HT-29 (cell line): ENCODE measurements at regions not wholly inside any gene's neighbourhood (a gene's known extent, or its start where the extent isn't known, plus 50 kb on each side); places are given as distances from the start of the nearest gene placed in this dataset.

Source experiments
- DNase-seq: peaks from one replicate; pipeline ENCODE4 v3.0.0-alpha.2; 2015; ENCODE audit warnings: low spot score

DNA sequence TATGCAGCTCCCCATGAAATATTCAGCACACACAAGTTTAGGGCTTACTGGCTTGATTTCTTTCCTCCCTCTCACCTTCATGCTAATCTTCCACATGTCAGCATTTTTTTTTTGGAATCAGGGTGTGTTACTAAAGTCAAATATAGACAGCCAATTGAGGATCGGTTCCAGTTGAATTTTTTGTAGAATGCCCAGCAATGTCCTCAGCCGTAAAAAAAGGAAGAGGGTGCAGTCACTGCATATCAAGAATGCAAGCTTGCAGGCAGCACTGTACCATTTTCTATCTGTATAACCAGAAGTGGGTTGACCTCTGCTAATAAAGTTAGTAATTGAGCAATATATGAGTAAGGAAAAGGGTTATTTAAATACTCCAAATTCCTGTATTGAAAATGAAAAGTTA lies 51.4 kb upstream of the CHMP2B start:
- DNase-seq, result no peak

DNA sequence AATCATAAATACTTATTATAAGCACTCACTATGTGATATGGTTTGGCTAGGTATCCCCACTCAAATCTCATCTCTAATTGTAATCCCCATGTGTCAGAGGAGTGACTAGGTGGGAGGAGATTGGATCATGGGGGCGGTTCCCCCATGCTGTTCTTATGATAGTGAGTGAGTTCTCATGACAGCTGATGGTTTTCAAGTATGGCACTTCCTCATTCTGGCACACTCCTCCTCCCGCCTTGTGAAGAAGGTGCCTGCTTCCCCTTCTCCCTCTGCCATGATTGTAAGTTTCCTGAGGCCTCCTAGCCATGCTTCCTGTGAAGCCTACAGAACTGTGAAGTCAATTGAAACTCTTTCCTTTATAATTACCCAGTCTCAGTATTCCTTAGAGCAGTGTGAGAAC lies 53.3 kb upstream of the CHMP2B start:
- DNase-seq, result no peak

DNA sequence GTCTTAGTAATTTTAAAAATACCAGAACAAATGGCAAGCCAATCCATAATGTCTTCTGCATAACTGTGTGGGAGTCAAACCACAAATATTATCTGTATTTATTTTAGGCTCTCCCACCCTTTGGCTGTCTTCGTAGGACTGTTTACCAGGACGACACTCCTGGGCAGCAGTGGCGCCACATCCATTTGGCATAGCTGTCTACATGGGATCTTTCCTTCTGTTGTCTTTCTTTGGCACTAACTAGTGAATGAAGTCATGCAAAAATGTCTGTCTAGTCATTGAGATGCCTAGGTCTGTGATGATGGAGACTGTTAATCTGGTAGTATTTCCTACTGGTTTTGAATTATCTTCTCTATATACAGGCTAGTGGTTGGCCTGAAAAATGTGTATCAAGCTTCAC lies 54.0 kb upstream of the CHMP2B start:
- DNase-seq, result no peak

- peak; percentile 35 for DNase-seq
Measured at GRCh38 chr3:87167628-87168456, 59.3 kb upstream of the CHMP2B start.

DNA sequence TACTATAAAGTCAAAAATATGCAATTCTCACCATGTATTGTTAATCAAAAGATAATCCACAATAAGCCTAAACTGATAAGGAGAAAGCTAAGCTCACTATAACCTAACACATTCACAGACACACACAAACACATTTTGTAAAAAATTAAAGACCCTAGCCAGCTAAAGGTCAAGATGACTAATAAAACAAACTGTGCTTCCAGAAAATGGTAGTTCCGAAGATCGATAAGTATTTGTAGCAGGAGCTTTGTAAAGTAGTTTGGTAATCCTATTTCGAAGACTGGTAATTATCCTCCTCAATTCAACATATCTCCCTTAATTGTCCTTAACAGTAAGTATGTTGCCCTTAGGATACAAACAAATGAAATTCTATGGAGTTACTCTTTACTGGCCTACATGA lies 62.9 kb upstream of the CHMP2B start:
- no peak for DNase-seq

DNA sequence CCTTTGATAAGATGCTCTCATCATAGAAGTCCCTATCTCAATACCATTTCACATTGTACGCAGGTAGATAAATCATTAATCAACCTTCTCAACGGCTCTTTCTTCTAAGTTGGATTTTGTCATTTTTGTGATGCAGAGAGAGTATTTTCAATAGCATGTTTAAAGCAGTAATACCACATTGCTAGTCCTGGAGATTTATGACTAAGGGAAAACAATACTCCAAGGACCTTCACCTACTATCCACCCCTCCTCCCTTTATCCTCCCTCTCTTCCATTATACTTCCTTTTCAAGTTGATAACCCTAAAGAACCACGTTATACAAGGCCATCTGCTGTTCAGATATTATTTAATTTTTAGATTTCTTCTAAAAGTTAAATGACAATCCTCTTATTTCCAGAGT lies 65.3 kb upstream of the CHMP2B start:
- DNase-seq, result no peak

DNA sequence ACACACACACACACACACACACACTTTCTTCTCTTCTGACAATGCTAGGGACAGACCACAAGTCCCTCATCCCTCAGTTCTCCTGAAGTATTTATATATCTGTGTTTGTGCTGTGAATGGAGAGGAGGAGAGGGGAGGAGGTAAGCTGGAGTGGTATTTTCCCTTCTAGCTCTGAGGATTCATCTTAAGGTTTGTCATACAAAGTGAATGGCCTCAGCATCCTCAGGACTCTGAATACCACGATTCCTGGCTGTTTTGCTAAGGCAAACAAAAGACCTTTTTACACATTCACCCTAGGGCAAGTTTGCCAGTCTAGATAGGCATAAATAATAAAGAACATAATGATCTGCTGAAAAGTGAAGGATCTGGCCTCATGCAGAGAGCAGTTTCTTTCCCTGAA lies 65.7 kb upstream of the CHMP2B start:
- DNase-seq, result no peak

DNA sequence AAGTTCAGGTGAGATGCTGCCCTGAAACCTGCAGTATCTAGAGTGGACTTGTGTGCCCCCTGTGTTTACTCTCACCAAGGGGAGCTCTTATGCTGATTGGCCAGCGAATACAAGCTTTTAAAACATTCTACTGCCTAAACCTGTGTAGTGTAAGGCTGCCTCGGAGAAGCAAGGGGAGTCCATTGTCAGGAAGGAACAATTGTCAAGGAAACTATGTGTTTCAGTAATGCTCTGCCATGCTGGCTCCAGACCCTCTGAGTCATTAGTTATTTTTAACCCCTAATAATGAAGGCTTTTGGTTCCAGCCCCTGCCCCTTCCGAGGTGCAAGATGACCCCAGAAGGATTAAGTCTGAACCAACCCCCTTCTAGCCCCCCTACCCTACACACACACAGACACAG lies 66.1 kb upstream of the CHMP2B start:
- no peak for DNase-seq

DNA sequence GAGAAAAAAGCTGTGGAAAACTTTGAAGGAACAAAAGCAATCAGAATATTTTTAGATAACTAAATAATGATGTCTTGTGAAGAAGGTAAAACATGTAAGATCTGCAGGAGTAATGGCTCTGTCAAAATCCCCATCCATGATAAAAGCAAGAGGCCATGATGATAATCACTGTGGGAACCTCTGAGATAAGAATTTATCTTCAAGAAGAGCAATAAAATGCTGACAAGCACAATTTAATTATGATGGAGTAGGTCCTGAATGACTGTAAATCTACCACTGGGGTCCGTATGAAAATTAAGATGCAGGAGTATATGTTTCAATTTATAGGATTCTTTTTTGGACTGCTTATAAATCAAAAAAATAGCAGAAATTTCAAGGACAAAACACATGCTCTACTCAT lies 68.3 kb upstream of the CHMP2B start:
- no peak for DNase-seq

- no peak for DNase-seq
Measured at GRCh38 chr3:87148020-87148419, 79.1 kb upstream of the CHMP2B start.

GRCh38 chr3:87147562-87147961 lies 79.5 kb upstream of the CHMP2B start:
- DNase-seq, result no peak

DNA sequence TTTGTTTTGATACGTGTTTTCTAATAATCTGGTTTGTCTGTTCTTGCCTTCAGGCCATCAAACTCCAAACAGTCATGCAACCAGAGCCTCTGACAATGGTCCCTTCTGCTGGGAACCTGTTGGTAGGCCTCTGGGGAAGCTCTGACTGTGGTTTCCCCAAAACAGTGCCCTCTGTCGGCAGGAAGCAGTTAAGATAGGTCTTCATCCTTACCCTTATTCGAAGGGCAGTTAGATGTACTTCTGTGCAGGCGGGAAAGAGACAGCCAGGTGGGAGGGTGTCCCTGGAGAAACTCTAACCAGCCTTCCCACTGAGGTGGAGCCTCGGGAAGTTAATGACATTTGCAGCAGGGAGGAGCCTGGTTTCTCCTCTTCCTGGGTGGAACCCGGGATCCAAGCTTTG lies 81.6 kb upstream of the CHMP2B start:
- DNase-seq, result no peak

- no peak for DNase-seq
Measured at GRCh38 chr3:87136066-87136596, 91.0 kb upstream of the CHMP2B start.

GRCh38 chr3:87135412-87135811 lies 91.7 kb upstream of the CHMP2B start:
- no peak for DNase-seq

DNA sequence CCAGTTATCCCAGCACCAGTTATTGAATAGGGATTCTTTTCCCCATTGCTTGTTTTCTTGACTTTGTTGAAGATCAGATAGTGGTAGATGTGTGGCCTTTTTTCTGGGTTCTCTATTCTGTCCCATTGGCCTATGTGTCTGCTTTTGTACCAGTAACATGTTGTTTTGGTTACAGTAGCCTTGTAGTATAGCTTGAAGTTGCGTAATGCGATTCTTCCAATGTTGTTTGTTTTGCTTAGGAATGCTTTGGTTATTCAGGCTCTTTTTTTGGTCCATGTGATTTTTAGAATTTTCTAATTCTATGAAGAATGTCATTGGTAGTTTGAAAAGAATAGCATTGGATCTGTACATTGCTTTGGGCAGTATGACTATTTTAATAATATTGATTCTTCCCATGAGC lies 94.3 kb upstream of the CHMP2B start:
- no peak for DNase-seq

GRCh38 chr3:87128006-87128405 lies 99.1 kb upstream of the CHMP2B start:
- DNase-seq, result no peak

DNA sequence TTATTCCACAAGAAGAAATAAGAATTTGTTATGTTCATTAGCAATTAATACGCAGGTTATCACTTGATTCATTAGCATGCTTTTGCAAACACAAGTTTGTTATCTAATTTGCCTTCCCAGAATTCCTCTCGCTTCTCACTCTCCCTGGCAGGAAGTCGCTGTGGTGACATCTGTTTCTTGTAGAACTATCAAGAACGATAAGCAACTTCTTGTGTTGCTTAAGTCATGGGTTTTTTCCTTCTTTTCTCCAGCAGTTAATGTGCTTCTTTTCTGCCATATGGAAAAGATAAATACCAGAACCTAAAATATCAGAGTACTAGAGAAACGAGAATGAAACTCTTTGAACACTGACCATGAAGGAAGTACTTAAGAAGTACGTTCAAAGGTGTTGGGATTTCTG lies 99.8 kb upstream of the CHMP2B start:
- DNase-seq, result no peak

GRCh38 chr3:87126321-87126720 lies 100.8 kb upstream of the CHMP2B start:
- no peak for DNase-seq

DNA sequence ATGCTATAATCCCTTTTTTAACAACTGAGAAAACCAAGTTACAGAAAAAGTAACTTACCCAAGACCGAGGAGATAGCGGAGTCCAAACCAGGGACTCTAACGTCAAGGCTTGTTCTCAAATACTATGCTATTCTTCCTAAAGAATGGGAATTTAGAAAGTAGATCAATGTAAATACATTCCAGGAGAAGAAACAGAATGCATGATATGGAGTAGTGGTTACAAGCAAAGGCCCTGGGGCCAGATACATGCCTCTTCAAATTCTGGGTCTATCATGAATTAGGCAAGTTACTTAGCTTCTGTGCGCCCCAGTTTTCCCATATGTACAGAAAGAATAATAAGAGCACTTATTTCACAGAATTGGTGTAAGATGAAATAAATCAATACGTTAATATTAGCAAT lies 102.0 kb upstream of the CHMP2B start:
- DNase-seq, result no peak

DNA sequence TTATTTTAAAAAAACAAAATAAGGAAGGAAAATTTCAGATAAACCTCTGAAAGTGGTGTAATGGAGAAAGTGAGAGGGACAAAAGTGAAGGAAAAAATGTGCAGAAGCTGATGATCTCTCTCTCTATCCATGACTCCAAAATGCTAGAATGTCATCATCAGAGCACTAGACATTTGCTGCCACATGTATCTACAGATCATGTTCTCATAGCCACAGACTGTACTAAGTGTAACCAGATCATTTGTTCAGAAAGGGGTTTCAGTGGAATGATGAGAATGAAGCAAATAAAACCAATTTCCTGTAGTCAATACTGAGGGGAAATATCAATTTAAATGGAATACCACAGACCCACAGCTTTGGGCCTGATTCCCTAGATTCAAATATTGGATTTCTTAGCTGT lies 104.3 kb upstream of the CHMP2B start:
- no peak for DNase-seq

GRCh38 chr3:87121856-87122255 lies 105.3 kb upstream of the CHMP2B start:
- no peak for DNase-seq

- DNase-seq, result no peak
Measured at GRCh38 chr3:87120881-87121280, 106.2 kb upstream of the CHMP2B start.

GRCh38 chr3:87120236-87120635 lies 106.9 kb upstream of the CHMP2B start:
- no peak for DNase-seq

DNA sequence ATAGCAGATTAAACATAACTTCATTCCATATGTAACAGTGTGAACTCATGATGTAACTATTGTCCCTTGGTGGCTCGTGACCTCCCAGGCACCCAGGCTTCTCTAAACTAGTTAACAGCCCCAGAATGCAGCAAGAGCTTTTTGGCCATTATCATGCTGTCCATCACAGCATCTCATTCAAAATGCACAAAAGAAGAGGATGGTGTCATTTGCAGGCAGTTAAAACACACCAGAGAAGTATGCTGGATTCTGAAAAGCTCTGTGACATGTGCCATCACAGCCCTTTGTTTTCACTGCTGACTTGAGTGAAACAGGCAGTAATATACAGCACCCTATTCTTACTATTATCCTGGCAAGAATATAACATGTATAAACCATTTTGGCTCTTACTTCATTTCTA lies 117.6 kb upstream of the CHMP2B start:
- no peak for DNase-seq
